ENCODE measurements at regions not wholly inside any gene's neighbourhood (a gene's known extent, or its start where the extent isn't known, plus 50 kb on each side); places are given as distances from the start of the nearest gene placed in this dataset.

- Mint-ChIP-seq H3K4me1 (ENCODE audit: insufficient read depth, unreplicated experiment) (no peaks in the 10 kb centered on the region), H3K27ac (ENCODE audit: low read depth, unreplicated experiment) (no peak overlapping the region), H3K9me3 (ENCODE audit: unreplicated experiment) (no peaks in the 10 kb centered on the region), H3K4me3 (ENCODE audit: unreplicated experiment) (no peak overlapping the region), H3K36me3 (ENCODE audit: insufficient read depth, unreplicated experiment) (no peaks in the 10 kb centered on the region), H3K27me3 (ENCODE audit: insufficient read depth, unreplicated experiment) (no peaks in the 10 kb centered on the region)
- no TSS peak for BruUV-seq (replicated peaks)
- POLR2A ChIA-PET, result interaction anchor here (0.6 kb wide), 1 partner anchor 340 kb away, joined by 3 read pairs; no protein-coding TSS in a partner anchor
- no peak for TF ChIP-seq CTCF (IDR thresholded peaks at IDR 0.05; ENCODE audit: unreplicated experiment)
- CTCF ChIA-PET, result interaction anchor here (0.6 to 1.6 kb wide), 4 partner anchors 11 to 457 kb away, joined by 3 to 5 read pairs (median 3); no protein-coding TSS in a partner anchor
- intact Hi-C loops (cut with micrococcal nuclease), result no loop called here
- DNase-seq (ENCODE audit: unreplicated experiment), result no peak
Measured at GRCh38 chr20:56957737-56958553, 308.5 kb downstream of the BMP7 start.

- no TSS peak for BruUV-seq (replicated peaks)
- TF ChIP-seq CTCF (IDR thresholded peaks at IDR 0.05; ENCODE audit: unreplicated experiment), result no peak
- intact Hi-C loops (cut with micrococcal nuclease), result no loop called here
- Mint-ChIP-seq H3K36me3 (ENCODE audit: insufficient read depth, unreplicated experiment) (no peaks in the 10 kb centered on the region), H3K4me3 (ENCODE audit: unreplicated experiment) (no peak overlapping the region), H3K27me3 (ENCODE audit: insufficient read depth, unreplicated experiment) (no peaks in the 10 kb centered on the region), H3K4me1 (ENCODE audit: insufficient read depth, unreplicated experiment) (no peaks in the 10 kb centered on the region), H3K27ac (ENCODE audit: low read depth, unreplicated experiment) (no peak overlapping the region), H3K9me3 (ENCODE audit: unreplicated experiment) (no peaks in the 10 kb centered on the region)
- DNase-seq (ENCODE audit: unreplicated experiment), result no peak
- ChIA-PET POLR2A (interaction anchor here (0.7 kb wide), 1 partner anchor 111 kb away, joined by 3 read pairs; no protein-coding TSS in a partner anchor), CTCF (interaction anchor here (0.7 to 4.2 kb wide), 3 partner anchors 9 to 335 kb away, joined by 3 to 33 read pairs (median 7); no protein-coding TSS in a partner anchor)
Measured at GRCh38 chr20:56964901-56965300, 301.5 kb downstream of the BMP7 start.

GRCh38 chr20:56967916-56968315, 298.5 kb downstream of the BMP7 start:
- intact Hi-C loops (cut with micrococcal nuclease), result no loop called here
- Mint-ChIP-seq H3K27me3 (ENCODE audit: insufficient read depth, unreplicated experiment) (no peaks in the 10 kb centered on the region), H3K9me3 (ENCODE audit: unreplicated experiment) (no peaks in the 10 kb centered on the region), H3K4me1 (ENCODE audit: insufficient read depth, unreplicated experiment) (no peaks in the 10 kb centered on the region), H3K36me3 (ENCODE audit: insufficient read depth, unreplicated experiment) (no peaks in the 10 kb centered on the region), H3K27ac (ENCODE audit: low read depth, unreplicated experiment) (no peak overlapping the region), H3K4me3 (ENCODE audit: unreplicated experiment) (no peak overlapping the region)
- DNase-seq (ENCODE audit: unreplicated experiment), result no peak
- CTCF ChIA-PET, result interaction anchor here (0.9 kb wide), 1 partner anchor 417 kb away, joined by 3 read pairs; no protein-coding TSS in a partner anchor
- no peak for TF ChIP-seq CTCF (IDR thresholded peaks at IDR 0.05; ENCODE audit: unreplicated experiment)
- POLR2A ChIA-PET, result no interaction called here
- no TSS peak for BruUV-seq (replicated peaks)

- ChIA-PET POLR2A (no interaction called here), CTCF (interaction anchor here (0.6 to 11.9 kb wide), 2 partner anchors 337 to 455 kb away, joined by 3 to 121 read pairs; partner anchors contain the start of gene TFAP2C)
- no peak overlapping the region for H3K27ac Mint-ChIP-seq (ENCODE audit: low read depth, unreplicated experiment)
- no peak overlapping the region for H3K4me3 Mint-ChIP-seq (ENCODE audit: unreplicated experiment)
- no peak for TF ChIP-seq CTCF (IDR thresholded peaks at IDR 0.05; ENCODE audit: unreplicated experiment)
- H3K27me3 Mint-ChIP-seq (ENCODE audit: insufficient read depth, unreplicated experiment), result no peaks in the 10 kb centered on the region
- no peaks in the 10 kb centered on the region for H3K36me3 Mint-ChIP-seq (ENCODE audit: insufficient read depth, unreplicated experiment)
- BruUV-seq (replicated peaks), result no TSS peak
- intact Hi-C loops (cut with micrococcal nuclease), result no loop called here
- no peaks in the 10 kb centered on the region for H3K9me3 Mint-ChIP-seq (ENCODE audit: unreplicated experiment)
- H3K4me1 Mint-ChIP-seq (ENCODE audit: insufficient read depth, unreplicated experiment), result no peaks in the 10 kb centered on the region
- DNase-seq (ENCODE audit: unreplicated experiment), result no peak
Measured at GRCh38 chr20:56968376-56969048, 297.9 kb downstream of the BMP7 start.
